Pancreas (tissue), 10 donors: ENCODE measurements at regions not wholly inside any gene's neighbourhood (a gene's known extent, or its start where the extent isn't known, plus 50 kb on each side); places are given as distances from the start of the nearest gene placed in this dataset.
A peak's percentile ranks its signal among the peaks of the same experiment; 100 is the strongest.

Experiments used
- ATAC-seq, 4 donors: fragments of 200-7000 bp; cut with Tn5 transposase; one replicate each; pipeline versions ENCODE4 v1.8.0 to v1.9.1; 2020; ENCODE audit warnings: mild to moderate bottlenecking in 4 of 4, moderate library complexity in 4 of 4
- DNase-seq, 6 donors: peaks; one replicate each; pipeline ENCODE4 v3.0.0-alpha.2; 2020
- FAIRE-seq: peaks from 2 replicates; lab custom pipeline; 2012; peaks lifted over from hg19 to GRCh38; lab: Jason Lieb, UNC
- H3K27ac ChIP-seq, 4 donors: fragments of 200-600 bp; sonication (generic); 1 replicate in 3 of 4; 2 replicates in 1 of 4; pipeline versions ENCODE4 v1.5.0 to v1.8.0; 2020
- H3K27me3 ChIP-seq, 4 donors: fragments of 200-600 bp; one replicate each; pipeline ENCODE4 v1.8.0; 2021
- H3K36me3 ChIP-seq, 3 donors: fragments of 200-600 bp; sonication (generic) in 1 of 3; one replicate each; pipeline versions ENCODE4 v1.5.0 to v1.8.0; 2020 to 2021
- H3K4me1 ChIP-seq, 3 donors: fragments of 200-600 bp; one replicate each; pipeline ENCODE4 v1.8.0; 2021
- H3K4me3 ChIP-seq, 4 donors: fragments of 200-600 bp; sonication (generic) in 2 of 4; one replicate each; pipeline versions ENCODE4 v1.5.0 to v1.8.0; 2020 to 2021
- H3K9me3 ChIP-seq, 4 donors: fragments of 200-600 bp; one replicate each; pipeline ENCODE4 v1.8.0; 2021
- WGBS, 2 donors: extraction: QIAGEN DNeasy Blood & Tissue Kit; methylation state at CpG; one replicate each; pipeline ENCODE4 v1.1.7; 2013; 5-methylcytosine and 5-hydroxymethylcytosine counted together
- intact Hi-C, 3 donors: fragments of 100-400 bp; cut with DNase I; formaldehyde crosslinking; loops; one replicate each; pipeline versions ENCODE4 v1.11.1 to v1.14.2; 2022
- TF ChIP-seq, protein P1 (sequence below), 4 donors: fragments of 200-600 bp; sonication (generic) in 3 of 4; IDR thresholded peaks; one replicate each; pipeline versions ENCODE4 v1.5.0 to v1.8.0; 2021; ENCODE audit warnings: antibody characterized with exemption in 4 of 4
- donor health status: healthy with polysubstance abuse.
- donor health status: DM: no; HTN: no; CAD: no; lungs with moderate emphysema.
- donor health status: DM: no; HTN: no; CAD: no.
- donor health status: control.
- donor health status: control.
- donor health status: Bipolar disorder and iron deficiency.
- donor health status: DM: yes; HTN: yes; CAD: no.
- donor health status: DM: no; HTN: no; CAD: no.
- donor health status: DM: no; HTN: no; CAD: no.
- donor health status: DM: yes; HTN: yes; CAD: no.

- no peak for DNase-seq
- H3K9me3 ChIP-seq = no peaks in the 10 kb centered on the region
- no peaks in the 10 kb centered on the region for H3K27me3 ChIP-seq
- TF ChIP-seq, protein P1, sequence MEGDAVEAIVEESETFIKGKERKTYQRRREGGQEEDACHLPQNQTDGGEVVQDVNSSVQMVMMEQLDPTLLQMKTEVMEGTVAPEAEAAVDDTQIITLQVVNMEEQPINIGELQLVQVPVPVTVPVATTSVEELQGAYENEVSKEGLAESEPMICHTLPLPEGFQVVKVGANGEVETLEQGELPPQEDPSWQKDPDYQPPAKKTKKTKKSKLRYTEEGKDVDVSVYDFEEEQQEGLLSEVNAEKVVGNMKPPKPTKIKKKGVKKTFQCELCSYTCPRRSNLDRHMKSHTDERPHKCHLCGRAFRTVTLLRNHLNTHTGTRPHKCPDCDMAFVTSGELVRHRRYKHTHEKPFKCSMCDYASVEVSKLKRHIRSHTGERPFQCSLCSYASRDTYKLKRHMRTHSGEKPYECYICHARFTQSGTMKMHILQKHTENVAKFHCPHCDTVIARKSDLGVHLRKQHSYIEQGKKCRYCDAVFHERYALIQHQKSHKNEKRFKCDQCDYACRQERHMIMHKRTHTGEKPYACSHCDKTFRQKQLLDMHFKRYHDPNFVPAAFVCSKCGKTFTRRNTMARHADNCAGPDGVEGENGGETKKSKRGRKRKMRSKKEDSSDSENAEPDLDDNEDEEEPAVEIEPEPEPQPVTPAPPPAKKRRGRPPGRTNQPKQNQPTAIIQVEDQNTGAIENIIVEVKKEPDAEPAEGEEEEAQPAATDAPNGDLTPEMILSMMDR (IDR thresholded peaks at IDR 0.05) = no peak
- H3K27ac ChIP-seq = no peak overlapping the region
- FAIRE-seq = no peak
- no peaks in the 10 kb centered on the region for H3K36me3 ChIP-seq
- H3K4me1 ChIP-seq = no peaks in the 10 kb centered on the region
- intact Hi-C loops = no loop called here
- no peak overlapping the region for H3K4me3 ChIP-seq
- no peak for ATAC-seq
- WGBS, 2 donors = 86 to 94% methylated on average over 8 of the region's 8 CpGs
These were observed 324.8 kb downstream of the MN1 start for GRCh38 chr22:27476729-27477128.

DNA sequence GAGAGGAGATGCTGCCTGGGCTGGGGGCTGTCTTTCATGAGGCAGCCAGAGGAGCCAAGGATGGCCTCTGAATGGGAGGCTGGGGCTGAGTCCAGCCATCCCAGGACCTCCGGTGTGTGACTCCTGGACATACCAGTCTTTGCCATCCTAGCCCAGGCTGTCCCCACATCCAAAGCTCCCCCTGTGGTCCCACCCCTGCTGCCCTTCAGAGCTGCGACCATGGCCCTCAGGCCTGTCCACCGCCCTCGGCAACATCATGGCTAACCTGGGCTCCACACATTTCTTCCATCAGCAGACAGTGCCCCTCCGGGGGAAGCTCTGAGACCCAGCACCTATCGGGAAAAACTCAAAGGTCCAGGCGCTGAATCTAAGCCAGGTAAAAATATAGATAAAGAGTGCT is 324.4 kb downstream of the MN1 start:
- H3K36me3 ChIP-seq = no peaks in the 10 kb centered on the region
- WGBS, 2 donors = 89 to 95% methylated on average over 7 of the region's 7 CpGs
- TF ChIP-seq, protein P1 (IDR thresholded peaks at IDR 0.05) = no peak
- DNase-seq = no peak
- no peaks in the 10 kb centered on the region for H3K4me1 ChIP-seq
- no peak overlapping the region for H3K27ac ChIP-seq
- no peaks in the 10 kb centered on the region for H3K27me3 ChIP-seq
- H3K9me3 ChIP-seq = no peaks in the 10 kb centered on the region
- no peak for ATAC-seq
- no peak for FAIRE-seq
- intact Hi-C loops = no loop called here
- no peak overlapping the region for H3K4me3 ChIP-seq

- intact Hi-C loops = no loop called here
- peak in 2 of 4 donors; percentile 49 to 79 for ATAC-seq
- no peaks in the 10 kb centered on the region for H3K36me3 ChIP-seq
- TF ChIP-seq, protein P1 (IDR thresholded peaks at IDR 0.05) = no peak
- WGBS, 2 donors = 60 to 63% methylated on average over 9 of the region's 9 CpGs
- H3K4me1 ChIP-seq = no peaks in the 10 kb centered on the region
- DNase-seq = no peak
- H3K9me3 ChIP-seq = no peaks in the 10 kb centered on the region
- no peaks in the 10 kb centered on the region for H3K27me3 ChIP-seq
- no peak overlapping the region for H3K4me3 ChIP-seq
- FAIRE-seq = no peak
- H3K27ac ChIP-seq = no peak overlapping the region
These were observed 321.1 kb downstream of the MN1 start for GRCh38 chr22:27480487-27480886.

DNA sequence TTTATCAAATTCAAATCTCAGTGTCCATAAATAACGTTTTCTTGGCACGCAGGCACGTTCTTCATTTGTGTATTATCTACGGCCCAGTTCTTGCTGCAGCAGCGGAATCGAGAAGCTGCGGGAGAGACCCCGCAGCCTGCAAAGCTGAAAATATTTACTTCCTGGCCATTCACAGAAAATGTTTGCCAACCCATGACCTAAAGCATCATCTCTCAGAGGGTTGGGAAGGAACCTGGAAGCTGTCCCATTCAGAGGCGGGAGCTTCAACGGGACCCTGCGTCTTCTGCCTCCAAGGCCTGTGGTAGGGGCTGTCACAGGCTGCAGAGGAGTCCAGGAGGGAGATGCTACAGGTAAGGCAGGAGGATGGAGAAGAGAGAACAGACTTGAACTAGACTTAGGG is 319.2 kb downstream of the MN1 start:
- no peak for FAIRE-seq
- intact Hi-C loops = no loop called here
- no peak for ATAC-seq
- DNase-seq = no peak
- Histone ChIP-seq H3K36me3 (no peaks in the 10 kb centered on the region), H3K4me3 (no peak overlapping the region), H3K27me3 (no peaks in the 10 kb centered on the region), H3K27ac (no peak overlapping the region), H3K4me1 (no peaks in the 10 kb centered on the region), H3K9me3 (no peaks in the 10 kb centered on the region)
- 61 to 67% methylated on average over 11 of the region's 11 CpGs for WGBS, 2 donors
- TF ChIP-seq, protein P1 (IDR thresholded peaks at IDR 0.05) = no peak

DNA sequence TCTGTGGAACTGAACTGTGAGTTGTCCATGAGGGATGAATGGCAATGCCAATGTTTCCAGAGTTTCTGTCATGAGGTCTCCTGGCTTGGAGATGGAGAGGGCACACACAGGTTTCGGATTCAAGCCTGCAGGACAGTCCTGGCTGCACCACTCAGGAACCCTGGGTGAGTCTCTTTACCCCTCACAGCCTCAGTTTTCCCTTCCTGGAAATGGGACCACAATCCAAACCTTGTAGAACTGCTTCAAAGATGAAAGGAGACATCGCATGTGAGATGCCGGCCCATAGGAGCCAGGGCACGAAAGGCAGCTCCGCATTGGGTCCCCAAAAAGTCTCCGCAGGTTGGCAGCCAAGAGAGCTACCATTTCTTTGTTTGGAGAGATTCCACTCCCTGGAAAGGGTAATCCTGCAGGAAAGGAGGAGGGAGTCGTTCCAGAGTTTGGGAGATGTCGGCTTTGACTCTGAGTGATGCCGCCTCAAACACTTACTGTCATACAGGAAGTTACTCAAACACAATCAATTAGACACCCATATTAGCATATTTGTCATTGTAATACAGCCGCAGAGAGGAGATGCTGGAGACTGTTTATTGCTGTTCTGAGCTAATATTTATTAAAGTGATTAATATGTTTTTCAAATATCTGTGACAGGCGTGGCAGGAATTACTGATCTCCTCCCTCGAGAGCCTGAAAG is 318.3 kb downstream of the MN1 start:
- no peak for FAIRE-seq
- intact Hi-C loops = no loop called here
- Histone ChIP-seq H3K36me3 (no peaks in the 10 kb centered on the region), H3K9me3 (no peaks in the 10 kb centered on the region), H3K27ac (no peak overlapping the region), H3K4me1 (peaks cover 2 to 3% (median 3%) of the 10 kb centered on the region in 3 donors), H3K27me3 (no peaks in the 10 kb centered on the region), H3K4me3 (no peak overlapping the region)
- no peak for DNase-seq
- ATAC-seq = no peak
- 70 to 72% methylated on average over 12 of the region's 12 CpGs for WGBS, 2 donors
- TF ChIP-seq, protein P1 (IDR thresholded peaks at IDR 0.05) = no peak
